ENCODE measurements at regions not wholly inside any gene's neighbourhood (a gene's known extent, or its start where the extent isn't known, plus 50 kb on each side); places are given as distances from the start of the nearest gene placed in this dataset.

DNA sequence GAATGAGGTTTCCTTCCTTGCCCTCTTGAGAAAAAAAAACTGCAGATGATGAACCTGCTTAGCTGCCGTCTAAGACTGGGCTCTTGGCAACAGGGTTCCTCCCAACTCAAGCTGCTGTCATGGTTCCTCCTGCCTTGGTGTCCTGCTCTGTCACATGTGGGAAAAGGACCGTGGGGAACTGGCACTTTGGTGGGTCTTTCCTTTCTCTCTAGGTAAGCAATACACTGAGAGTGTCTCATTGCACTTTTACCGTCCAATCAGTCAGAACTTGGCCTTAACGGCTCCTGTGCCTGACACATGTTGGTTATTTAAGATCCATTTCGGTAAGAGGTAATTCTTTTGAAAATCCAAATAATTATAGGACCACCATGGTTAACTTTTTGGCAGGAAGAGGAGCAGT lies 60.8 kb upstream of the RNF152 start:
- TF ChIP-seq, protein P1, sequence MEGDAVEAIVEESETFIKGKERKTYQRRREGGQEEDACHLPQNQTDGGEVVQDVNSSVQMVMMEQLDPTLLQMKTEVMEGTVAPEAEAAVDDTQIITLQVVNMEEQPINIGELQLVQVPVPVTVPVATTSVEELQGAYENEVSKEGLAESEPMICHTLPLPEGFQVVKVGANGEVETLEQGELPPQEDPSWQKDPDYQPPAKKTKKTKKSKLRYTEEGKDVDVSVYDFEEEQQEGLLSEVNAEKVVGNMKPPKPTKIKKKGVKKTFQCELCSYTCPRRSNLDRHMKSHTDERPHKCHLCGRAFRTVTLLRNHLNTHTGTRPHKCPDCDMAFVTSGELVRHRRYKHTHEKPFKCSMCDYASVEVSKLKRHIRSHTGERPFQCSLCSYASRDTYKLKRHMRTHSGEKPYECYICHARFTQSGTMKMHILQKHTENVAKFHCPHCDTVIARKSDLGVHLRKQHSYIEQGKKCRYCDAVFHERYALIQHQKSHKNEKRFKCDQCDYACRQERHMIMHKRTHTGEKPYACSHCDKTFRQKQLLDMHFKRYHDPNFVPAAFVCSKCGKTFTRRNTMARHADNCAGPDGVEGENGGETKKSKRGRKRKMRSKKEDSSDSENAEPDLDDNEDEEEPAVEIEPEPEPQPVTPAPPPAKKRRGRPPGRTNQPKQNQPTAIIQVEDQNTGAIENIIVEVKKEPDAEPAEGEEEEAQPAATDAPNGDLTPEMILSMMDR (IDR thresholded peaks at IDR 0.05; ENCODE audit: borderline replicate concordance, extremely low read depth, low read length, poor library complexity, severe bottlenecking): no peak
- TF ChIP-seq EZH2 (IDR thresholded peaks at IDR 0.05; ENCODE audit: borderline replicate concordance, low read depth, low read length, severe bottlenecking): no peak
- no peaks in the 10 kb centered on the region for H3K9me3 ChIP-seq (ENCODE audit: insufficient read depth, low read length, severe bottlenecking)
- H3K27me3 ChIP-seq (ENCODE audit: insufficient read depth, low read length, poor library complexity): no peaks in the 10 kb centered on the region
- no peaks in the 10 kb centered on the region for H3K79me2 ChIP-seq (ENCODE audit: insufficient read depth, low read length)
- no peaks in the 10 kb centered on the region for H4K20me1 ChIP-seq (ENCODE audit: insufficient read depth, low read length)
- H3K4me2 ChIP-seq (ENCODE audit: insufficient read depth, low read length): no peak overlapping the region
- ATAC-seq (ENCODE audit: insufficient read depth, low read depth) (no peak), DNase-seq (no peak)
- H3K4me1 ChIP-seq (ENCODE audit: insufficient read depth, low read length): no peaks in the 10 kb centered on the region
- no peak overlapping the region for H3K9ac ChIP-seq (ENCODE audit: low read depth, low read length)
- no peaks in the 10 kb centered on the region for H3K36me3 ChIP-seq (ENCODE audit: insufficient read depth, low read length)
- no peak overlapping the region for H3K27ac ChIP-seq (ENCODE audit: low read length)
- H2AFZ ChIP-seq (ENCODE audit: low read depth, low read length): no peak overlapping the region
- H3K4me3 ChIP-seq (ENCODE audit: low read depth in 1 of 2, low read length in 2 of 2): no peak overlapping the region

DNA sequence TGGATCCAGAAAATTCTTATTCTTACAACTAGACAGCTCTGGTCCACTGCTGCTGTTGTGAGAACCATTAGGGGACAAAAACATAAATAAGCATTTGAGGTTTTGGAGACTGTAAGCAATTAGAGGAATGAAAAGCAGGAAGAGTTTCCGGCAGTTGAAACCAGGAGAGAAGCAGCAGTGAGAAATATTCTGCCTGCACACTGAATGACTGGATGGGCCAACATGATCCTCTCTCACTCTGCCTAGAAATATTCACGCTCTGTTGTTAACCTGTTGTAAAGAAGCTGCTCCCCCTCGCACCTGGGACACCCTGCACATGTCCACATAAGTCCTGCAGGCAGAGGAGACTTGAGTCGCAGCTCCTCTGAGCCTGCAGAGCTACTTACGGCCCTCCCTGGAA lies 60.4 kb upstream of the RNF152 start:
- H2AFZ ChIP-seq (ENCODE audit: low read depth, low read length): no peak overlapping the region
- no peak for ATAC-seq (ENCODE audit: insufficient read depth, low read depth)

DNA sequence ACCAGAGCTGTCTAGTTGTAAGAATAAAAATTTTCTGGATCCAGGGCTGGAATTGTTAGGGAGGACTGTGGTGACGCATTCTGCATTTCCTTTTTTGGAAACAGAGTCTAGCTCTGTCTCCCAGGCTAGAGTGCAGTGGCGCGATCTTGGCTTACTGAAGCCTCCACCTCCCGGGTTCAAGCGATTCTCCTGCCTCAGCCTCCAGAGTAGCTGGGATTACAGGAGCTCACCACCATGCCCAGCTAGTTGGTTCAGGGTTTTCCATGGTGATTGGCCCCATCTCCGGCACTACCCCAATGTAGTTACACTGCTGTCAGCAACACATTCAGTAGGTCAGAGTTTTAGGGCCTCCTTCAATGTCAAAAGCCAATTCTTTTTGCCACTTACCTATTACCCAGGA lies 58.6 kb upstream of the RNF152 start:
- Histone ChIP-seq H3K4me3 (ENCODE audit: low read depth in 1 of 2, low read length in 2 of 2) (no peak overlapping the region), H3K9ac (ENCODE audit: low read depth, low read length) (no peak overlapping the region), H3K4me2 (ENCODE audit: insufficient read depth, low read length) (no peak overlapping the region), H2AFZ (ENCODE audit: low read depth, low read length) (no peak overlapping the region), H3K27ac (ENCODE audit: low read length) (no peak overlapping the region), H3K9me3 (ENCODE audit: insufficient read depth, low read length, severe bottlenecking) (no peaks in the 10 kb centered on the region), H3K27me3 (ENCODE audit: insufficient read depth, low read length, poor library complexity) (no peaks in the 10 kb centered on the region), H3K4me1 (ENCODE audit: insufficient read depth, low read length) (no peaks in the 10 kb centered on the region), H3K79me2 (ENCODE audit: insufficient read depth, low read length) (no peaks in the 10 kb centered on the region), H4K20me1 (ENCODE audit: insufficient read depth, low read length) (no peaks in the 10 kb centered on the region), H3K36me3 (ENCODE audit: insufficient read depth, low read length) (no peaks in the 10 kb centered on the region)
- TF ChIP-seq EZH2 (IDR thresholded peaks at IDR 0.05; ENCODE audit: borderline replicate concordance, low read depth, low read length, severe bottlenecking): no peak
- TF ChIP-seq, protein P1 (IDR thresholded peaks at IDR 0.05; ENCODE audit: borderline replicate concordance, extremely low read depth, low read length, poor library complexity, severe bottlenecking): no peak
- no peak for ATAC-seq (ENCODE audit: insufficient read depth, low read depth)
- DNase-seq: no peak

More for the DNA sequence above, 60.4 kb upstream of the RNF152 start:
- Histone ChIP-seq H3K36me3 (ENCODE audit: insufficient read depth, low read length) (no peaks in the 10 kb centered on the region), H3K4me3 (ENCODE audit: low read depth in 1 of 2, low read length in 2 of 2) (no peak overlapping the region), H3K9ac (ENCODE audit: low read depth, low read length) (no peak overlapping the region), H3K27ac (ENCODE audit: low read length) (no peak overlapping the region), H3K9me3 (ENCODE audit: insufficient read depth, low read length, severe bottlenecking) (no peaks in the 10 kb centered on the region), H3K4me2 (ENCODE audit: insufficient read depth, low read length) (no peak overlapping the region), H3K4me1 (ENCODE audit: insufficient read depth, low read length) (no peaks in the 10 kb centered on the region), H3K79me2 (ENCODE audit: insufficient read depth, low read length) (no peaks in the 10 kb centered on the region), H3K27me3 (ENCODE audit: insufficient read depth, low read length, poor library complexity) (no peaks in the 10 kb centered on the region), H4K20me1 (ENCODE audit: insufficient read depth, low read length) (no peaks in the 10 kb centered on the region)
- DNase-seq: no peak
- TF ChIP-seq EZH2 (IDR thresholded peaks at IDR 0.05; ENCODE audit: borderline replicate concordance, low read depth, low read length, severe bottlenecking): no peak
- TF ChIP-seq, protein P1 (IDR thresholded peaks at IDR 0.05; ENCODE audit: borderline replicate concordance, extremely low read depth, low read length, poor library complexity, severe bottlenecking): no peak

DNA sequence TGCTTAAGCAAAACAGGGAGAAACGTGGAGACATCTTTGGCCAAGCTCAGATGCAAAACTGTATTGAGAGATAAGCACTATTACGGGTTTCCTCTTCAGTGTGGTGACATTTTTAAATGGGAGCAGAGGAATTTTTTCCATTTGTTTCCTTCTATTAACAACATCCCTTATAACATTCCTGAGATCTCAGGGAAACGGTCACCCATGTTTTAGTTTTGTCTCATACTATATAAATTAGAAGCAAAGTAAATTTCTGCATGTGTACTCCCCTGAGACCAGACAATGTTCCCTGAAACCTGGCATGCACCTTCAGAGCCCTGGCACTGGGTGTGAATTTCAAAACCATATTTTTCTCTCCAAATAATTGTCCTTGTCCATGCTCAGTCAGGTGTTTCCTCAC lies 57.6 kb upstream of the RNF152 start:
- ATAC-seq (ENCODE audit: insufficient read depth, low read depth): no peak
- Histone ChIP-seq H3K36me3 (ENCODE audit: insufficient read depth, low read length) (no peaks in the 10 kb centered on the region), H2AFZ (ENCODE audit: low read depth, low read length) (no peak overlapping the region), H3K4me2 (ENCODE audit: insufficient read depth, low read length) (no peak overlapping the region), H3K4me3 (ENCODE audit: low read depth in 1 of 2, low read length in 2 of 2) (no peak overlapping the region), H3K4me1 (ENCODE audit: insufficient read depth, low read length) (no peaks in the 10 kb centered on the region), H3K27ac (ENCODE audit: low read length) (no peak overlapping the region), H3K79me2 (ENCODE audit: insufficient read depth, low read length) (no peaks in the 10 kb centered on the region), H3K9ac (ENCODE audit: low read depth, low read length) (no peak overlapping the region), H4K20me1 (ENCODE audit: insufficient read depth, low read length) (no peaks in the 10 kb centered on the region), H3K9me3 (ENCODE audit: insufficient read depth, low read length, severe bottlenecking) (no peaks in the 10 kb centered on the region), H3K27me3 (ENCODE audit: insufficient read depth, low read length, poor library complexity) (no peaks in the 10 kb centered on the region)
- TF ChIP-seq, protein P1 (IDR thresholded peaks at IDR 0.05; ENCODE audit: borderline replicate concordance, extremely low read depth, low read length, poor library complexity, severe bottlenecking): no peak
- no peak for TF ChIP-seq EZH2 (IDR thresholded peaks at IDR 0.05; ENCODE audit: borderline replicate concordance, low read depth, low read length, severe bottlenecking)
- no peak for DNase-seq

Measured in DND-41 (cell line).